PC-9 (cell line): ENCODE measurements at regions not wholly inside any gene's neighbourhood (a gene's known extent, or its start where the extent isn't known, plus 50 kb on each side); places are given as distances from the start of the nearest gene placed in this dataset.

ENCODE experiments used
- BruUV-seq: library from RNA; stranded (reverse); fragments of 400-500 nt; replicated peaks from 2 replicates; lab custom pipeline; 2021; lab: Mats Ljungman, UMichigan
- CTCF ChIA-PET: fragments of 300-600 bp; sonication (Branson Sonifier 250); formaldehyde crosslinking; loops from one replicate; lab custom pipeline; 2022; ENCODE audit warnings: antibody characterized with exemption; lab: Charles Lee
- POLR2A ChIA-PET: fragments of 300-600 bp; sonication (Branson Sonifier 250); formaldehyde crosslinking; loops from one replicate; lab custom pipeline; 2022; ENCODE audit warnings: antibody characterized with exemption; ENCODE audit not compliant: unreplicated experiment; lab: Charles Lee
- DNase-seq, 2 experiments: peaks; one replicate each; pipeline versions ENCODE4 v3.0.0 to v3.0.0-alpha.2; 2015 to 2022; ENCODE audit warnings: mixed read lengths in 1 of 2
- H2AFZ ChIP-seq: fragments of 200-600 bp; sonication (generic); 2 replicates; pipeline ENCODE4 v1.8.1; 2017; ENCODE audit warnings: antibody characterized with exemption
- H3F3A ChIP-seq: fragments of 200-600 bp; sonication (generic); 2 replicates; pipeline ENCODE4 v1.8.1; 2017; ENCODE audit warnings: antibody characterized with exemption, mild to moderate bottlenecking, low read depth; ENCODE audit not compliant: insufficient read depth
- H3K27ac ChIP-seq: fragments of 200-600 bp; sonication (generic); 2 replicates; pipeline ENCODE4 v1.6.1; 2016; ENCODE audit warnings: mixed run types
- H3K27me3 ChIP-seq: fragments of 200-600 bp; sonication (generic); 2 replicates; pipeline ENCODE4 v1.6.1; 2016; ENCODE audit warnings: low read depth, mixed run types; ENCODE audit not compliant: insufficient read depth
- H3K36me3 ChIP-seq: fragments of 200-600 bp; sonication (generic); 2 replicates; pipeline ENCODE4 v1.6.1; 2016; ENCODE audit warnings: low read depth, mixed run types
- H3K4me1 ChIP-seq: fragments of 200-600 bp; sonication (generic); replicated peaks from 2 replicates; pipeline ENCODE4 v1.6.1; 2016; ENCODE audit warnings: mixed run types; ENCODE audit not compliant: insufficient read depth
- H3K4me2 ChIP-seq: fragments of 200-600 bp; sonication (generic); 2 replicates; pipeline ENCODE4 v1.6.1; 2017; ENCODE audit warnings: mixed run types
- H3K4me3 ChIP-seq: fragments of 200-600 bp; sonication (generic); 2 replicates; pipeline ENCODE4 v1.6.1; 2016; ENCODE audit warnings: mixed run types
- H3K79me2 ChIP-seq: fragments of 200-600 bp; sonication (generic); 2 replicates; pipeline ENCODE4 v1.6.1; 2017; ENCODE audit warnings: low read depth, mixed run types
- H3K9me2 ChIP-seq: fragments of 200-600 bp; sonication (generic); 2 replicates; pipeline ENCODE4 v1.8.1; 2017; ENCODE audit warnings: mild to moderate bottlenecking; ENCODE audit not compliant: insufficient read depth
- H3K9me3 ChIP-seq: fragments of 200-600 bp; sonication (generic); 2 replicates; pipeline ENCODE4 v1.8.1; 2016; ENCODE audit warnings: low read depth; ENCODE audit not compliant: insufficient read depth
- H4K20me1 ChIP-seq: fragments of 200-600 bp; sonication (generic); 2 replicates; pipeline ENCODE4 v1.8.1; 2017; ENCODE audit not compliant: insufficient read depth
- EZH2 ChIP-seq: fragments of 200-600 bp; sonication (generic); IDR thresholded peaks from 2 replicates; pipeline ENCODE4 v1.8.0; 2017; ENCODE audit warnings: antibody characterized with exemption, low read depth
- intact Hi-C: fragments of 100-400 bp; cut with micrococcal nuclease; formaldehyde crosslinking; loops from one replicate; pipeline ENCODE4 v1.10.0; 2022; ENCODE audit not compliant: unreplicated experiment
- TF ChIP-seq, protein P1 (sequence below): fragments of 200-600 bp; sonication (generic); conservative IDR thresholded peaks from 2 replicates; pipeline ENCODE4 v1.6.1; 2017; ENCODE audit warnings: mixed run types, antibody characterized with exemption, mild to moderate bottlenecking, moderate library complexity

DNA sequence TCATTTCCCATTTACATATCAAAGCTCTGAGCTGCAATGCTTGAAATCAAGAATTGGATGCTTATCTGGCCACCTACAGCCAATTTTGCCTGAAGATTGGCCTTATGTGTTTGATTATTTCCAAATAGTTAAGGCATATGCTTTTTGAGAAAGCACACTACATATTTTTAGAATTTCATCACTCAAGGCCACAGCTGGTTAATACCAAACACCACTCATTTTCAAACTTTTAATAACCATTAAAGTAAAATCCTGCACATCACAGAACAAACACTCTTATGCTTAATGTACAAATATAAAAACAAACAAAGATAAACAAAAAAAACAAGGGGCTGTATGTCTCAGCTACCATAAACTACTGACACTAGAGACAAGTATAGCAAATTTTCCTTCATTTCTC is 96.9 kb upstream of the HMGCLL1 start:
- Histone ChIP-seq H3K27me3 (no peaks in the 10 kb centered on the region), H3K4me1 (no peaks in the 10 kb centered on the region), H3K4me3 (no peak overlapping the region), H3K27ac (no peak overlapping the region), H3K79me2 (no peaks in the 10 kb centered on the region), H3F3A (no peaks in the 10 kb centered on the region), H3K36me3 (no peaks in the 10 kb centered on the region), H2AFZ (no peak overlapping the region), H3K9me2 (no peaks in the 10 kb centered on the region), H3K9me3 (no peaks in the 10 kb centered on the region; the same call in 1 of the 2 replicates), H3K4me2 (no peak overlapping the region), H4K20me1 (no peaks in the 10 kb centered on the region)
- no TSS peak for BruUV-seq
- POLR2A ChIA-PET = no interaction called here
- DNase-seq = no peak
- CTCF ChIA-PET = interaction anchor here (0.6 kb wide), 1 partner anchor 12 kb away, joined by 4 read pairs; no protein-coding TSS in a partner anchor
- intact Hi-C loops = no loop called here
- TF ChIP-seq EZH2 = no peak
- TF ChIP-seq, protein P1, sequence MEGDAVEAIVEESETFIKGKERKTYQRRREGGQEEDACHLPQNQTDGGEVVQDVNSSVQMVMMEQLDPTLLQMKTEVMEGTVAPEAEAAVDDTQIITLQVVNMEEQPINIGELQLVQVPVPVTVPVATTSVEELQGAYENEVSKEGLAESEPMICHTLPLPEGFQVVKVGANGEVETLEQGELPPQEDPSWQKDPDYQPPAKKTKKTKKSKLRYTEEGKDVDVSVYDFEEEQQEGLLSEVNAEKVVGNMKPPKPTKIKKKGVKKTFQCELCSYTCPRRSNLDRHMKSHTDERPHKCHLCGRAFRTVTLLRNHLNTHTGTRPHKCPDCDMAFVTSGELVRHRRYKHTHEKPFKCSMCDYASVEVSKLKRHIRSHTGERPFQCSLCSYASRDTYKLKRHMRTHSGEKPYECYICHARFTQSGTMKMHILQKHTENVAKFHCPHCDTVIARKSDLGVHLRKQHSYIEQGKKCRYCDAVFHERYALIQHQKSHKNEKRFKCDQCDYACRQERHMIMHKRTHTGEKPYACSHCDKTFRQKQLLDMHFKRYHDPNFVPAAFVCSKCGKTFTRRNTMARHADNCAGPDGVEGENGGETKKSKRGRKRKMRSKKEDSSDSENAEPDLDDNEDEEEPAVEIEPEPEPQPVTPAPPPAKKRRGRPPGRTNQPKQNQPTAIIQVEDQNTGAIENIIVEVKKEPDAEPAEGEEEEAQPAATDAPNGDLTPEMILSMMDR = no peak

DNA sequence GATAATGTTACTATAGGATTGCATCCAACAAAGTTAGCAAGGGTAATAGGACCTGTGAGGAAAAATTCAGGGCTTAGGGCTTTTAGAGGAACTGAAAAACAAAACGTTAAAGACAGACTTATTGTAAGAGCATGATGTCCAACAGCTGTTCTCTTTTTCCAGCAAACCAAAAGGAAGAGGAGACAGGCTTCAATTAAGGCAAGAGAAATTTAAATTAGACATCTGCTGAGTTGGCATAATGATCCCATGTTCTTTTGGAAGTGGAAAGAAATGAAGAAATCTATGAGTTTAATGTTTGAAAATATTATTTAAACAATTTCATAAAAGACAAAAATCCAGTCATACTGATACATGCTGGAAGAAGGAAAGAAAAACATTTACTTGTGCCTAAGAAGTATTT is 95.7 kb upstream of the HMGCLL1 start:
- no peaks in the 10 kb centered on the region for H3F3A ChIP-seq
- H3K9me3 ChIP-seq = no peaks in the 10 kb centered on the region; the same call in 1 of the 2 replicates
- H3K36me3 ChIP-seq = no peaks in the 10 kb centered on the region
- no peak overlapping the region for H2AFZ ChIP-seq
- no peak overlapping the region for H3K4me2 ChIP-seq
- H3K4me1 ChIP-seq = no peaks in the 10 kb centered on the region
- no peak overlapping the region for H3K27ac ChIP-seq
- intact Hi-C loops = no loop called here
- DNase-seq = no peak
- CTCF ChIA-PET = no interaction called here
- H3K27me3 ChIP-seq = no peaks in the 10 kb centered on the region
- no peaks in the 10 kb centered on the region for H3K79me2 ChIP-seq
- no peak for TF ChIP-seq EZH2
- TF ChIP-seq, protein P1 = no peak
- no peak overlapping the region for H3K4me3 ChIP-seq
- no peaks in the 10 kb centered on the region for H3K9me2 ChIP-seq
- no TSS peak for BruUV-seq
- H4K20me1 ChIP-seq = no peaks in the 10 kb centered on the region
- POLR2A ChIA-PET = no interaction called here

DNA sequence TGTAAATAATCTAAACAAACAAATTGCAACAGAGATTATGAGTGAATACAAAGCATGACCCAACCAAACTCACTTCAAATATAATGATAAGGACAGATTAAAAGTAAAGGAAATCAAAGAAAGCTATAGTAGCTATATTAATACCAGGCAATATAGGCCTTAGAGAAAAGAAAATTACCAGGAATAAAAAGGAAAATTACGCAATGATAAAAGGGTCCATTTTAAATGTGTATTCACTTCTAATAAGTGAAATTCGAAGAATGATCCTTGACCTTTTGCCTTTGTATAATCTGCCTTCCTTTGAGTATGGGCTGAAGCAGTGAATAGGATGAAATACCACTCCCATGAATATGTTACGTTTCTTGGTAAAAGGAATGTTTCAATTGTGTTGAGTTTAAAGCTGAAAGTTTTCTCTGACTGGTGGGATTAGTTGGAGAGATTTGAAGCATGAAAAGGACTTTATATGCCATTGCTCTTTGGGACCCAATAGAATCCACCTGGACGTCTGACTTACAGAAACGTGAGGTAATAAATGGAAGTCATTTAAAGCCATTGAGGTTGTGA is 91.9 kb upstream of the HMGCLL1 start:
- ChIA-PET POLR2A (no interaction called here), CTCF (no interaction called here)
- no peak for DNase-seq
- no peaks in the 10 kb centered on the region for H4K20me1 ChIP-seq
- no peak overlapping the region for H2AFZ ChIP-seq
- no peaks in the 10 kb centered on the region for H3K36me3 ChIP-seq
- no peaks in the 10 kb centered on the region; the same call in 1 of the 2 replicates for H3K9me3 ChIP-seq
- H3K4me1 ChIP-seq = no peaks in the 10 kb centered on the region
- no peaks in the 10 kb centered on the region for H3K27me3 ChIP-seq
- BruUV-seq = no TSS peak
- no peaks in the 10 kb centered on the region for H3F3A ChIP-seq
- TF ChIP-seq EZH2 = no peak
- TF ChIP-seq, protein P1 = no peak
- no peak overlapping the region for H3K4me3 ChIP-seq
- no peak overlapping the region for H3K4me2 ChIP-seq
- no peaks in the 10 kb centered on the region for H3K79me2 ChIP-seq
- H3K9me2 ChIP-seq = no peaks in the 10 kb centered on the region
- intact Hi-C loops = no loop called here
- H3K27ac ChIP-seq = no peak overlapping the region
